DMS114 treated with DMSO at 0.1 percent for 48 hours (cell line): ENCODE measurements at regions not wholly inside any gene's neighbourhood (a gene's known extent, or its start where the extent isn't known, plus 50 kb on each side); places are given as distances from the start of the nearest gene placed in this dataset.

Source experiments
- DNase-seq: peaks from one replicate; lab custom pipeline; 2025; ENCODE audit not compliant: unreplicated experiment; lab: John Stamatoyannopoulos, UW

GRCh38 chr14:104339361-104339760 lies 201.0 kb downstream of the KIF26A start:
- DNase-seq = no peak

- no peak for DNase-seq
Observed at GRCh38 chr14:104339829-104340228, 201.4 kb downstream of the KIF26A start.

GRCh38 chr14:104341532-104342434 lies 203.4 kb downstream of the KIF26A start:
- DNase-seq = no peak

- DNase-seq = no peak
Observed at GRCh38 chr14:104342435-104343293, 204.3 kb downstream of the KIF26A start.

GRCh38 chr14:104343294-104343625 lies 204.9 kb downstream of the KIF26A start:
- no peak for DNase-seq

- DNase-seq = no peak
Observed at GRCh38 chr14:104343690-104344640, 205.6 kb downstream of the KIF26A start.

GRCh38 chr14:104344818-104345620 lies 206.6 kb downstream of the KIF26A start:
- no peak for DNase-seq

- DNase-seq = no peak
Observed at GRCh38 chr14:104345621-104346462, 207.5 kb downstream of the KIF26A start.

- DNase-seq = no peak
Observed at GRCh38 chr14:104346608-104347007, 208.2 kb downstream of the KIF26A start.

- no peak for DNase-seq
Observed at GRCh38 chr14:104348741-104349140, 210.4 kb downstream of the KIF26A start.

- no peak for DNase-seq
Observed at GRCh38 chr14:104349950-104350349, 211.6 kb downstream of the KIF26A start.

GRCh38 chr14:104350463-104351185 lies 212.2 kb downstream of the KIF26A start:
- no peak for DNase-seq

GRCh38 chr14:104351849-104352492 lies 213.6 kb downstream of the KIF26A start:
- no peak for DNase-seq

- DNase-seq = no peak
Observed at GRCh38 chr14:104352493-104353220, 214.3 kb downstream of the KIF26A start.

GRCh38 chr14:104353221-104353920 lies 215.0 kb downstream of the KIF26A start:
- DNase-seq = no peak

- DNase-seq = no peak
Observed at GRCh38 chr14:104353921-104354701, 215.7 kb downstream of the KIF26A start.
